Superior temporal gyrus (tissue), 1 donor: ENCODE measurements at regions not wholly inside any gene's neighbourhood (a gene's known extent, or its start where the extent isn't known, plus 50 kb on each side); places are given as distances from the start of the nearest gene placed in this dataset.
"Not testable (repeated sequence)": the region's sequence is repeated elsewhere in the genome, so short reads cannot be mapped to it uniquely, and the experiment has no call there.

Experiments
- DNase-seq: peaks from one replicate; pipeline ENCODE4 v3.0.0-alpha.2; 2016; ENCODE audit errors: extremely low spot score

- DNase-seq: not testable (repeated sequence)
Observed at GRCh38 chr4:173618648-173619047, 88.6 kb upstream of the HAND2 start.

DNA sequence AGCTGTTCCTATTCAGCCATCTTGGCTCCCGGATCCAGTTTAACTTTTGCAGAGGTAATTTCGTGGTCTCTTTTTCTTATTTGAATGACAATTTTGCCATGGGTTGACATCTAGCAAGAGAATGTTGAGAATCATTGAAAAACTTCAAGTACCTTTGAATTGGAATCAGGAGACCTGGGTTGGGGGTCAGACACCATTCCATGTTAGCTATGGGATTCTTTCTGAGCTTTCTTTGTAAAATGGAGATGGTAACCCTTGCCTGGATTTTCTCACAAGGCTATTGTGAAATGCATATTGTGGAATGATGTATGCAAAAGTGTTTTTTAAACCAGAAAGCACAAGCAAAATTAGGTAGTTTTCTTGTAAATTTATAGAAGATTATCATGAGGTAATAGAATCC lies 79.1 kb upstream of the HAND2 start:
- DNase-seq: no peak

- DNase-seq: not testable (repeated sequence)
Observed at GRCh38 chr4:173608632-173609031, 78.6 kb upstream of the HAND2 start.

DNA sequence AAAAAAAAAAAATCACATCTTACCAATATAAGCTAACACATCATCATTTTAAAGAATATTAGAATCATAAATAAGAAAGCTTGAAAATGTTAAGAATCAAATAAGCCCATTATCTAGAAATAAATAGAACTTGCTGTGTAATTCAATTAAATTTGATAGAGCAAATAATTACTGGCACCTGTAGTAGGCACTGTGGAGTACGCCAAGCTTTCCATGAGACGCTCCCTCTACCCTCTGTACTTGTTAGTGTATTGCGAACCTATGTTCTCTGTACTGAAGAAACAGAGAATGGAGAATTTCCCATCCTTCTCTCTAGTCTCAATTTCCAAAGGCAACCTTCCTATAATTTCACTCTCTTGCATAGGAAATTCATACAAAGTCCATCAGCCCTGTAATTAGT lies 61.7 kb upstream of the HAND2 start:
- DNase-seq: no peak

DNA sequence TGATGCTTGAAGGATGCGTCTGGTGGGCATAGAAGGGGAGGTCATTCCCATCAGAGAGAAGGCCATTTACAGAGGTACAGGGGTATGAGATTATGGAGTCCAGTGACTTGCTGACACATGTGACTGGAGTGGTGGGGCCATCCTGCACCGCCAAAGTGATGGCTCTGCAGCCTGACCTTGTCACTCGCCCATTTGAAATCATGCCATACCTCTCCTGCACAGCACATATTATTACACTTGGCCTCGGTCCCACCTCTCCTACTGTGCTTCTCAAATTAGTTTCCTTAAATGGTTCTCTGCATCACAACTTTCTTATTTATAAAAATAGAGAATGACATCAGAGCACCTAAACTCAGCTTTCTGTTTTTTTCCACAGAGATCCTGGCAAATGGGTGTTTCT lies 60.7 kb upstream of the HAND2 start:
- no peak for DNase-seq

DNA sequence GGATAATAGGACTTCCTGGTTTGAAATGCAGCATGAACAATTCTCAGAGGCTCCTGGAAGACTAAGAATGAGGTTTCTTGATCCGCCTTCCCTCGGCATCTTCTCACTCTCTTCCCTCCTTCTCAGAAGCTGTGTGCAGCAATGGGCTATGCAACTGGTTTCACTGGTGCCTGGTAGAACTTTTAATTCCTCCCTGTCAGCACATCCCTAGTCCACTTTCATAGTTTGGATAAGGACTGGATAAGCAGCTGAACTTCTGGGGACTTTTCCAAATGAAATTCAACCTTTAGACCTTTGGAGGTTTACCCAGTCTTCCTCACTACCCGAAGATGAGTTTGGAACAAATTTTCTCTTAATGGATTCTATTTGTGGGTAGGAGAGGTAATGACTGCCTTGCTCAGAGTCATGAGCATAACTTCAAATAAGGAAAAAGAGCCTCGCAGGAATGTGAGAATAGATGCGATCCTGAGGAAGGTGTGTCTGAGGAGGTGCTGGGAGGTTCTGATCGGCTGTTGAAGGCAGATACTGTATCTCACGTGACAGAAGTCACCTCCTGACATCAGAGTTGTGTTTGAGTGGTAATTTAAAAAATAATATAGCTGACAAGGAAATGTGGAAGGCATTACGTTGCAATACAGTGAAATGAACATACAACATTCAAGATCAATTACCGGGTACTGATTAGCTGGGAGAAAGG lies 56.0 kb upstream of the HAND2 start:
- no peak for DNase-seq

GRCh38 chr4:173584506-173584905 lies 54.5 kb upstream of the HAND2 start:
- DNase-seq: no peak
